ENCODE measurements at regions not wholly inside any gene's neighbourhood (a gene's known extent, or its start where the extent isn't known, plus 50 kb on each side); places are given as distances from the start of the nearest gene placed in this dataset.

DNA sequence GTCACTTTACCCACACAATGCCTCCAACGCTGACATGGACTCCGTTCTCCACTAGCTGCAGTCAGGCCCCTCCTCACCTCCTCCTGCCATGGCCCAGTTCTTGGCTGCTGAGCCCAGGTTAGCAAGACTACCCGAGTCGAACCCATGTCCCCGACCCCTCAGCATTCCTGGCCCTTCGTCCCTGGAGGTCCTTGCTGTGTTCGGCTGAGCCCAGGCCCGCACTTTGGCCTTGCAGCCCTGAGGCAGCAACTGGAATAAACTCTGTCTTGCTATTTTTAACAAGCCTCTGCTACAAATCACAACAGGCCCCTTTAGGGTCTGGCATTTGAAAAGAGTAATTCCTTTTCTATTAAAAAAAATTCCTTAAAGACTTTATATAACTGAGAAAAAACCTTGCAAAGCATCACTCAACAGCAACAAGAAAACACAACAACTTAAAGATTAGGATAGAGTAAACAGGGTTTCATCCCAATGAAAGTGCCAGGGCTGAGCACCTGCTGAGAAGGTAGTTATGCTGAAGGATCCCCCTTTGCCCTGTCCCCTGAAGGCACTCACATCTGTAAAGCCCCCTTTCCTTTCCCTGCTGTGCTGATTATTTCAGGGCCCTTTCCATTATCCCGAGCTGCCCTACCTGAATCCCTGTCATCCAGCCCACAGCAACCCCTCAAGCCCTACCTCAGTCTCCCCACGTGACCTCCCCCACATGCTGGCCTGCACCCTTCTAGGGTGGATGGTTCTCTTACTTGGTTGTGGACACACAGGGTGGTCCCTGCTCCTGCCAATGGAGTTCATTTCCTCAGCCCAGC lies 120.0 kb upstream of the SNTG2 start:
- no peak for DNase-seq (ENCODE audit: low spot score)

DNA sequence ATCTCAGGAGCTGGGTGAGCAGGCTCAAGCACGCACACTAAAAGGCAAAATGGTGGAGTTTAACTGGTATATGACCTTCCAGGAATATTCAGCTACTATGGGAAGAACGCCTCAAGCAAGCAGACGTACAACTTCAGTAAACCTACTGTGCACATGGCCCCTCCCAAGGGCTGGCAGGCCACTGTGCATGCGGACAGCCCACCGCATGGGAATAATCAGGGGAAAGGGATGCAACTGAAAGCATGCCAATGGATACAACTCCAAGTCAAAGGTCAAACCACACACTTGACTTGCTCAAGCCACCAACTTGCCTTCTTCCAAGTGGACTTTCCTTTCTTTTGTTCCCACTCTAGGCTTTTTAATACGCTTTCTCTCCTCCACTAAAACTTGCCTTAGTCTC lies 121.6 kb upstream of the SNTG2 start:
- no peak for DNase-seq (ENCODE audit: low spot score)

DNA sequence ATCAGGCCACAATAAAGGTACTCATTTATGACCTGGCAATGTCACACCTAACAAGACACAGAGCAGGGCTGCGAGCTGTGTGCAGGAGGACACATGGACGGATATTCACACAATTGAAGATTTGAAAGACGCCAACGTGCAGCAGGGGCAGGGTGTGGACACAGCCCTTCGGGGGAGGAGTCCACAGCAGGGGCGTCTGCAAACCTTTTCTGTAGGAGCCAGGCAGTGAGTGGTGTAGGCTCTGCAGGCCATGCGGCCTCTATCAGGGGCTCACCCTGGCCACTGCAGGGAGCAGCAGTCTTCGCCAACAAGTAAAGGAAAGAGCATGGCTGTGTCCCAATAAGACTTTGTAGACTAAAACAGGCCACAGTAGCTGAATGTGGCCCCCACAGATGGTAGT lies 125.7 kb upstream of the SNTG2 start:
- no peak for DNase-seq (ENCODE audit: low spot score)

DNA sequence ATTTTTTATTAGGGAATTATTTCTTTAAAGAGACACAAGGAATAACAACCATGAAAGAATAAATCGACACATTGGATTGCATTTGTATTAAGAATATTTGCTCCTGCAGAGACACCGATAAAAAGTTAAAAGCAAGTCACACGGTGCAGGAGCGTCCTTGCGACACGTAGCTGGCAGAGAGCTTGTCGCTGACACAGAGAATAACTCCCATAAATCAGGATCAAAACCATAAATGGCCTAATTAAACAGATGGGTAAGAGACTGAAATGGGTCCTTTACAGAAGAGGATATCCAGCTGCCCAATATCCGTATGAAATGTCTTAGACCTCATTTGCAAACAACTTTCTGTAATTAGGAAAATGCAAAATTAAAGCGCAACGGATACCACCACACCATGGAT lies 126.1 kb upstream of the SNTG2 start:
- no peak for DNase-seq (ENCODE audit: low spot score)

DNA sequence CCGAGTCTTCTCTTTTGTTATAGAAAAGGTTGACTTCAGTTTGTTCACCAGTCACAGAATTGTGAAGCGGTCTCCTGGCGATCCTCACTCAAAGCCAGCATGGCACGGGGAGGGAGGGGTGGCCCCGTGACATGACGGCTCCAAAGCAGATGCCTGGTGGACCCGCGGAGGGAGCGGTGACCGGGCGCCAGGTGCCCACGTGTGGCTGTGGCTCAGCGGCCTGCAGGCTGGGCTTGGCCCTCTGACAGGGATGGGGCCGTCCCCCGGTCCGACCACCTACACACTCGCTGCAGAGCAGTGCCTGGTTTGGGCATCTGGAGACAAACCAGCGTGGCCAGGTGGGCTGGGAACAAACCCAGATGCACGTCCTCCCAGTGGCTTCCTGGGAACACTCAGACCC lies 129.1 kb upstream of the SNTG2 start:
- no peak for DNase-seq (ENCODE audit: low spot score)

DNA sequence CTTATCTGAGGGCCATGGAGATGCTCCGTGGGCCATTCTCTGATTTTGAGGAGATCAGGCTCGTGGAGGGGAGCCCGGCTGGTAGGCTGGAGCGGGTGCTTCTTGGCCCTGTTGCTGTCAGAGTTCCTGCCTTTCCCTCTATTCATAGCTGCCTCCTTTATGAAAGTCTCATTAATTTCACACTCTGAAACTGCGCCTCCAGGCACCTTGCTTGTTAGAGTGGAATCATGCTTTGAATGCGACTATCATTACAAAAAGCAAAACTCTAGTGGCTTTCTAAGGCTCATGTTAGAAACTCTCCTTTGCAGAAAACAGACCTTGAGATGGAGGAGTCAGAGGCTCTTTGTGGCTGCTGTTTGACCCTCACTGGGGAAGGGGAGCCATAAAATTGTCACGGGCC lies 131.0 kb upstream of the SNTG2 start:
- DNase-seq (ENCODE audit: low spot score): no peak

DNA sequence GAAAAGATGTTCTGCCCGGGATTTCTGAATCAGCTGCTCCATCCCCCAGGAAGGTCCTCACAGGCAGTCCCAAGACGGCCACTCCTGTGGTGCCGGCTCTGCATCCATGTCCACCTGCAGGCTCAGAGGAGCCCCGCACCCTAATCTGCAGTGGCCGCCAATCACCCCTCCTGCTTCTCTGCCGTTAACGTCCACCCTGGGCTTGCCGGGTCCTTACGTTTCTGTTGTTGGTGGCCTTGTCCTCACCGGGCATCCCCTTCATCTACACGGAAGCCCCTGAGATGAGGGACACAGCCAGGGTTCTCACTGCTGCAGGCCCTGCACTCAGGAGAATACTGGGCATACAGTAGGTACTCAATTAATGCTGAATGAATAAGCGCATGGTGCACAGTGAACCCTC lies 131.5 kb upstream of the SNTG2 start:
- no peak for DNase-seq (ENCODE audit: low spot score)

DNA sequence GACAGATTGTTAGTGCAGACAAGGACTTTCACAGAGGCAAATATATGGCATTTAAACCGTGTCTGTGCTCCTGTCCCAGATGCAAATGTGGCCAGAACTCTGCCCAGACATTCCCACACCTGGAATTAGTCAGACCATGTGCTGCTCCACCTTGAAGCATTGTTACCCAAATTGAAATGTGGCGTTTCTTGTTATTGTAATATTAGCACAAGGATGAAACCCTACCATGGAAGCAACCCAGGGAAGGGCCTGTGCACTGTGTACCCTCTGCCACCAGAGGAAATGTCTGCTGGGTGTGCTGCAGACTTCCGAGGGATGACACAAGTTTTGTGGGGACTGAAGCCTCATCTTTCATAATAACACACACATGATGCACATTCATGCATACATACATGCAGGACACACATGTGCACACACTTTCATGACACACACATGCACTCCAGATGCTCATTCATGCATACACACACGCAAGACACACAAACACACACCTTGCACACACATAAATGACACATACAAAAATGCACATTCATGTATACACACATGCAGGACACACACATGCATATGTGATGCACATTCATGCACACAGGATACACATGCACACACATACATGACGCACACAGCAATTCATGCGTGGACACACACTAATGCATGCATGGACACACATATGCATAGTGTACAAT lies 133.2 kb upstream of the SNTG2 start:
- no peak for DNase-seq (ENCODE audit: low spot score)

DNA sequence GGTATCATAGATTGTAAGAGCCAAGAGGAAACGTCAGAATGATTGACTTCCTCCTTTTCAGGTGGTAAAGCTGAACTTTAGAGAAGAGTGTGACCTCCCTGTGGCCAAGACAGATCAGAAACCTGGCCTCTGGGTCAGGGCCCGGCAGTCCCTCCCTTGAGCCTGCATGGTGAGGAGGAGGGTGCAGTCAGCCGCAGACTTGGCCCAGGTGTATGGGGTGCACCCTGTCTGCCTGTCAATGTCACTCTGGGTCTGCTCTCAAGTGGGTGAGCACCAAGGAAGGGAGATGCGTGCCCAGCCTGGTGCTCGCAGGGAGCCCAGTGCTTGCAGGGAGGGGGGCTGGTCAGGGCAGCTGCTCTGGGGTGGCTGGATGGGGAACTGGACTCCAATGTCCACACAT lies 134.4 kb upstream of the SNTG2 start:
- DNase-seq (ENCODE audit: low spot score): no peak

DNA sequence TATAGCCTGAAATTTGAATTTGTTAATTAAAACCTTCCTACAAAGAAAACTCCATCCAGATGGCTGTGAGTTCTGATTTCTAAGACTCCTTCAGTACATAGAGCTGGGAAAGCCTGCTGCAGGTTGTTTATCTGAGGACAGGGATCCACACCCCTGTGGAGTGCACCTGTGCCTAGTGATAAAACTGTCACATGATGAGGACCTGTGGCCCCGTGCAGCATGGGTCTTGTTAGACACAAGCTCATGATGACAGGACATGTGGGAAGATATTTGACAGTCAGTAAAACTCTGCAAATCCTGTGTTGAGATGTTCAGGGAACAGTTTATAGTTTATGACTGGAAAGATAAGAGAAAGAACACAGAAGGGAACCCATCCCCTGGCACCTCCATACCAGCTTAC lies 133.2 kb upstream of the TMEM18 start:
- no peak for DNase-seq (ENCODE audit: low spot score)

DNA sequence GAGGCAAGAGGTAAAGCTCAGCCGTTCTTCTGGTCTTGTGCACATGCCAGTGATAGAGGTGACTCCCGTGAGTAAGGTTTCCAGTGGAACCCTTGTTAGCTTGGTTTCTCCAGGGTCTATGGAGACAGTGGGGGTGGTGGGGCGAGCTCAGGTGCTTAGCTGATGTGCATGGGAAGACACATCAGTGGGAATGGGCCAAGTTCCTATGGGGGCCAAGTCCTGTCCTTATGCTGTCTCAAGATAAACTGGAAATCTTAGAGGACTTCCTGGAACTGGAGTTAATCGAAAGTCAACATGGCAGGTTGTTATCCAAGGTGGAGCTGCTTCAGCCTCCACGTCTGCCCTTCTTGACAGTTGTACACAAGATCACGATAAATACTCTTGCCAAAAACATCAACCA lies 130.1 kb upstream of the TMEM18 start:
- DNase-seq (ENCODE audit: low spot score): no peak

DNA sequence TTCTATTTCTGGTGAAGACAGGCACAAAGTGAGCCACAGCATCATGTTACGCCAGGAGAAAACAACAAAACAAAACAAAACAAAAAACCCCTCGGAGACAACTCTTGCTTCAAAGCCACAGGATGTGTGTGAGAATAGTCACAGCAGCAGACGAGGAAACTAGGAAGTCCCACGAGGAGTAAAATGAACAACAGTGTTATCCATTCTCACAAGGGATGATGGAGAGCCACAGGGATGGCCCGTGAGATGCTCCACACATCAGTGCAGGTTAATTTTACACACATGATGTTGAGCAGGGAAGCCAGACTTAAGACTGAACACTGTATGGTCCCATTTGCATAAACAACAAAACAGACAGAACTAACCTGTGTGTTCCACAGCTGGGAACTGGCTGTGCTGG lies 128.5 kb upstream of the TMEM18 start:
- no peak for DNase-seq (ENCODE audit: low spot score)

DNA sequence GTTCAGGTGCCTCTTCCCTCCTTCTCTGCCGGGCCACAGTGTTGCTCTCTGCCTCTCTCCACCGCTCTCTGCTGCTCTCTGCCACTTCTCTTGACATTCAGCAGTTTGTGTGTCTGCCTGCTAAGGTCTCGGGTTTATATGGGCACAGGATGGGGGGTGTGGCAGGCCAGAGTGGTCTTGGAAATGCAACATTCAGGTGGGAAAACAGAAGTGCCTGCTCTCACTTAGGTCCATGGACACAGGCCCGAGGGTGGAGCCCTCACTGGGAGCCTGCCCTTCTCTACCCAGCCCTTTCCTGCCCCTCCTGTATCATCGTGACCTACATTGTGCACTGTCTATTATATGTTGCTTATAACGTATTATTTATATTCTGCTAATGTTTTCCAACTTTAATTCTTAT lies 120.8 kb upstream of the TMEM18 start:
- no peak for DNase-seq (ENCODE audit: low spot score)

DNA sequence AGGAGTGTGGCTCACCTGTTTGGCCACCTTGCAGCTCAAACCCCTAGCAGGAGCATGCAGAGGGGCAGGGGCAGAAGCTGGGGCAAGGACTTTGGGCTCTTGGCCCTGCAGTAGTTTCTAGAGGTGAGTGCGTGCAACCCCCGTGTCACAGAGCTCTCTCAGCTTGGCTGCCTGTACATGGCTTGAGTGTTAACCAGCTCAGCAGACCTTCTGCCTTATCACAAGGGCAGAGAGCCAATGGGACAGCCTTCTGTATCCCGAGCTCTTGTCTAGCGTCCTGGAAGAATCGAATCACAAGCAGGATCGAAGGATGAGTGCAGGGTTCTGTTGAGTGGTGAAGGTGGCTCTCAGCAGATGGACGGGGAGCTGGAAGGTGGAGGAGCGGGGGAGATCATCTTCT lies 120.3 kb upstream of the TMEM18 start:
- DNase-seq (ENCODE audit: low spot score): no peak

DNA sequence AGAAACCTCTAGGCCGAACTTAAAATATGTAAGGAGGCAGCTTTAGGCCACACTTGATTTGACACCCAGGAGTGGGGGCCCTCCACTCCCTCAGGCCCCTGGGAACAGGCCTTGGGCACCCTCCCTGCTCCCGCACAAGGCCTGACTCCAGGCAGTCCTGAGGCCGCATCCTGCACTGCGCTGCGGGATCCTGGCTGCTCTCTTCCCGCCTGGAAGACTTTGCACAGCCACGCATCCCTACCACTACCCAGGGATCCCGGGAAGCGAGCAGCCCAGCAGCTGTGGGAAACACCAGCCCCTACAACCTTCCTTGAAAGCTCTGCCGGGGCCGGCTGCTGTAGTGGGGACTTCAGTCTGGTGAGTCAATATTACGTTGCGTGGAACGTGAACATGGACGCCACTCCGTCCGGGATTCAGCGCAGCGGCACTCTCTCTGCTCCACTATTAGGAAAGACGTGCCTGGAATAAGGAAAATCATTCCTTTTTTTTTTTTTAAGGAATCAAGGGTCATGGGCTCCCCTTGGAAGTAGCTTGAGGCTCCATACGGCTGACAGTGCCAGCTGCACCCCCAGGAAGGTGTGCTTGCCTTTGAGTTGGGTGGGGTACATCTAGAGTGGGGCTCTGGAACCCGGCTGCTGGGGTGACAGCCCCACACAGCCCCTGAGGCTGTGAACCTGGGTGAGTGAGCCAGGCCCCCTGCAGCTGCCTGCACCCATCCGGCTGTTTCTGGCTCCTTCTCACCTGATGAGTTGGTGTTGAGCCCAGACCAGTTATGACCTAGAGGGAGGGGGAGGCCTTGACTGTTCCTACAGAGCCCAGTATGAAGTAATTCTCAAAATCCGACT lies 119.2 kb upstream of the TMEM18 start:
- DNase-seq (ENCODE audit: low spot score): no peak

DNA sequence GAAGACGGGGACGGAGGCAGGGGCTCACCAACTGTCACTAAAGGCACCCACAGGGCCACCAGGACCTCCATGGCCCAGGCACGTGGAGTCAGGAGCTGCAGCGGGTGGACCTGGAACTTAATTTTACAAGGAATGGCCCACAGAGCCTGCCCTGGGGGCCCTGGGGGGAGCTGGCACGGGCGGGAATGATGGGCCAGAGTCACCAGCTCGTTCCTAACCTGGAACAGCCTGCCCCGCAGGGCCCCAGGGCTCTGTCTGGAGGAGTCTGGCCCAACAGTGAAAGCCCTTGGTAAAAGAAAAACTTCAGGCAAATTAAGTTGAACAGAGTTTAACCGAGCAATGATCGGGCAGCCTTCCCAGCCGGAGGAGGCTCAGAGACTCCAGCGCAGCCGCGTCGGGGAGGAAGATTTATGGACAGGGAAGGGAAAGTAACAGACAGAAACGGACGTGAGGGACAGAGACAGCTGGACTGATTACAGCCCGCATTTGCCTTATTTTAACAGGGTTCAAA lies 118.4 kb upstream of the TMEM18 start:
- no peak for DNase-seq (ENCODE audit: low spot score)

DNA sequence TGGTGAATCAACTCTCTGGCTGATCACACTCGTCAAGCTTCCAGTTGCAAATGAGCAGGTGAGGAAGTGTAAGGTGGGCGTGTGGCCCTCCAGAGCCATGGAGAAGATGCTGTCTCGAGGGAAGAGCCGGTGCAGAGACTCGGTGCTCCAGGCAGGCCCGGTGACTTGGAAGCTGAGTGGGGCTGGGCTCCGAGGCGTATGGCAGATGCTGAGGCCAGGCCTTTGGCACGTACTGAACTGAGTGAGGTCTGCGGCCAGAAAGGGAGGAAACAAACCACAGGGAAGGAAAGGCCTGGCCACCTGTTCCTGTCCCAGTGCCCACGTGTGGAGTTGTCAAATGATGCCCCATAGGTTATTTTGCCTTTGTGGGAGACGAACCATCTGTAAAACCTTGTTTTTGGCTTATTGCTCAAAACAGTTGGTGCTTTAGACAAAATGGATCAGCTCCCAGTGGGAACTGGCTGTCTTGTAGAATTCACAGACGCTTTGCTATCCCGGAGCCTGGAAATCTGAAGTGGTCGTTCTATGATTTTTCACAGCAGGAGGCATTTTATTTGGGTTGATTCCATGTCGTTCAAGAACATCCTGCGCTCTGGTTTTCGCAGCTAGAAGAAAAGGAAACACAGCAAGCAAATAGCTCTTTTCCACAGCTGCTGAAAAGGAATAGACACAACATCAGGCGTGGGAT lies 117.5 kb upstream of the TMEM18 start:
- DNase-seq (ENCODE audit: low spot score): no peak

DNA sequence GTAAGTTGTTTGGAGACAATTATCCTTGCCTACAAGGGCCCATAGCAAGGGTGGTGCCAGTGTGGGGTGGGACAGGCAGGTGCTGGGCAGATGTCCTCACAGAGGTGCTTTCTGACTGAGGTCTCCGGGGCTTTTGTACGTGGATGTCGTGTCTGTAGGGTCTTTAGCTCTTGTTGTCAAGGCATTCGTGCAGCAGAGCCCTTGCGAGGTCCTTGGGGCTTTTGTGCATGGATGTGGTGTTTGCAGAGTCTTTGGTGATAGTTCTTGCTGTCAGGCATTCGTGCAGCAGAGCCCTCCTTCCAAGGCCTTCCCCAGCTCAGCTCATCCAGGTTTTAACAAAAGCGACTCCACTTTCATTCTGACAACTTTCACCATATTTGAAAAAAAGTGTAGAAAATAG lies 116.0 kb upstream of the TMEM18 start:
- no peak for DNase-seq (ENCODE audit: low spot score)

DNA sequence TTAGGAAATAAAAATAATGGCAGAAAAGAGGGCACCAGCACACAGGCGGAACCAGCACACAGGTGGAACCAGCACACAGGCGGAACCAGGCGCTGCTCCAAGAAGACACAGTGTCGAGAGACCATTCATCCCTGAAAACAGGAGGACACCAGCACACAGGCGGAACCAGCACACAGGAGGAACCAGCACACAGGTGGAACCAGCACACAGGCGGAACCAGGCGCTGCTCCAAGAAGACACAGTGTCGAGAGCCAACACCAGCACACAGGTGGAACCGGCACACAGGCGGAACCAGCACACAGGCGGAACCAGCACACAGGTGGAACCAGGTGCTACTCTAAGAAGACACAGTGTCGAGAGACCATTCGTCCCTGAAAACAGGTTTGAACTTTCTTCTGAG lies 115.5 kb upstream of the TMEM18 start:
- DNase-seq (ENCODE audit: low spot score): no peak

DNA sequence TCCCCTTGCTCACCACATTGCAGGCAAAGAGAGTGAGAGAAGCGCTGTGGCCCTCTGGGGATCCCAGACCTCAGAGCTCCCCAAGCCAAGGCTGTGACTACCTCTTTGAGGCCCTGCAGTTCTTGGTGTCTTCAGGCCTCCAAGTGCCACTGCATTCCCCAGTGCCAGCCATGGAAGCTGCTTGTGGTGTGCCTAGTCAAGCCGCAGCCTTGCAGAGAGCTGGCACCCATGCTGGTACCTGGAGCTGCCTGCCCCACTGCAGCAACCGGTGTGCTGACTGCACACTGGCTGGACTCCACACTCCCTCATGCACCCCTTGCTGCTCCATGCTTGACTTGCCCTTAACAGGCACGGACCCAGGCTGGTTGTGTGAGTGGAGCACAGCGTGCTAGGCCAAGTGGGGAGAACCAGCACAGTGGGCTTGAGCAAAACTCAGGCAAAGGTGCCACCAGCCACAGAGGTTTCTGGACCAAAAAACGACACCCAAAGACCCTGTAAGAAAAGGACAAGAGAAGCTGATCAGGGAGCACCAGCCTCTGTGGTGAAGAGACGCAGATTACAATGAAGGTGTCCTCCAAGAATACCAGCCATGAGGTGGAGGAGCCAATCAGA lies 113.5 kb upstream of the TMEM18 start:
- no peak for DNase-seq (ENCODE audit: low spot score)

DNA sequence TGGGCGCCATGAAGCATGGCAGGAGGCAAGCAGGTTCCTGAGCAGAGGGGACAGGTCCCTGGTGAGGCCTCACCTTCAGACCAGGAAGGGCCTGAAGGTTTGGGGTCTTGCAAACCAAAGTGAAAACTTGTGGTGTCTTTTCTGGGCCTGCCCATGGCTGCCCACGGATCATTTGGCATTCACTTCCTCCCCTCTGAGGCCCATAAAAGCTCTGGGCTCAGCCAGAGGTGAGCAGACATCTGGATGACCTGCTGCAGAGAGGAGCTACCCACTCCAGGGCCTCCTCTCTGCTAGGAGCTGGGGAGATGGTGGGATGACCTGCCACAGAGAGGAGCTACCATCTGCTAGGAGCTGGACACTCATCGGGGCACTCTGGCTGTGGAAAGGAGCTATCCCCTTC lies 112.9 kb upstream of the TMEM18 start:
- no peak for DNase-seq (ENCODE audit: low spot score)

DNA sequence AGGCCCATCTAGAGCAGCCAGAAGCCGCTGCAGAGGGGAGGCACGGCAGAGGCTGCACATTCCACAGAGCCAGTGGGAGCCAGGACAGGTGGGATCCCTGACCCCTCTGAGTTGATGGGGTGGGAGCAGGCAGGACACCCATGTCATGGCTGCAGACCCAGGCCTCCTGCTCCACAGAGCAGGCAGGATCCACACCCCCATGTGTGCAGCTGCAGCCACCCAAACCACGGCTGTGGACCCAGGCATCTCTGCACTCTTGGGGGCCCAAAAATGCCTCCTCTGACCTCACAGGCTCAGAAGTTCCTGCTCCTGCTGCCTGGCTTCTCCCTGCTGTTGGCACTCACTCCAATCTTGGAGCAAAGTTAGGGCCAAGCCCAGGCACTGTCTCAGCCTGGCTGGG lies 112.3 kb upstream of the TMEM18 start:
- no peak for DNase-seq (ENCODE audit: low spot score)

All from germinal center (tissue), 1 donor.